HCT116 (cell line): ENCODE measurements at regions not wholly inside any gene's neighbourhood (a gene's known extent, or its start where the extent isn't known, plus 50 kb on each side); places are given as distances from the start of the nearest gene placed in this dataset.

Experiments used
- POLR2AphosphoS5 ChIP-seq: IDR thresholded peaks from 2 replicates; pipeline ENCODE4 v1.6.1; 2011; ENCODE audit warnings: mild to moderate bottlenecking, low read depth, low read length, moderate library complexity
- TF ChIP-seq, protein P1 (sequence below), 3 experiments: fragments of 200-600 bp in 1 of 3; sonication (generic) in 1 of 3; IDR thresholded peaks in 2 of 3; conservative IDR thresholded peaks in 1 of 3; 2 replicates each; pipeline ENCODE4 v1.5.1; 2012 to 2017; ENCODE audit warnings: low read depth in 2 of 3, low read length in 2 of 3, antibody characterized with exemption in 1 of 3, borderline replicate concordance in 1 of 3, control low read depth in 1 of 3, mild to moderate bottlenecking in 1 of 3, mixed read lengths in 1 of 3, mixed run types in 1 of 3, moderate library complexity in 1 of 3; ENCODE audit not compliant: insufficient read depth in 1 of 3

DNA sequence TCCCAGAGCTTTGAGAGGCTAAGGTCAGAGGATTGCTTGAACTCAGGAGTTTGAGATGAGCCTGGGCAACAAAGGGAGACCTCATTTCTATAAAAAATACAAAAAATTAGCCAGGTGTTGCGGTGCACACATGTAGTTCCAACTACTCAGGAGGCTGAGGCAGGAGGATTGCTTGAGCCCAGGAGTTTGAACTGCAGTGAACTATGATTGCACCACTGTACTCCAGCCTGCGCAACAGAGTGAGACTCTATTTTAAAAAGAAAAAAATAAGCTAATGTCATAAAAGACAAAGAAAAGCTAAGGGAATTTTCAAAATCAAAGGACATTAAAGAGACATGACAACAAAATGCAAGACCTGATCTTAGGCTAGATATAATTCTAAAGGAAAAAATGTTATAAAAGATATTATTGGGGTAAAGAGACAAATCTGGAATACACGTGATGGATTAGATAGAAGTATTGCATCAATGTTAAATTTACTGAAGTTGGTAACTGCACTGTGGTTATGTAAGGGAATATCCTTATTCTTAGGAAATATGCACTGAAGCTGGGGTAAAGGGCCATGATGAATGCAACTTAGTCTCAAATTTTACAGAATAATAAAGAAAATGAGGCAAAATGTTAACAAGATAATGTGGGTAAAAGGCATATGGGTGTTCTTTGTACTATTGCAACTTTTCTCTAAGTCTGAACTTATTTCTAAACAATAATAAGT lies 75.2 kb downstream of the SPRY1 start:
- TF ChIP-seq, protein P1, sequence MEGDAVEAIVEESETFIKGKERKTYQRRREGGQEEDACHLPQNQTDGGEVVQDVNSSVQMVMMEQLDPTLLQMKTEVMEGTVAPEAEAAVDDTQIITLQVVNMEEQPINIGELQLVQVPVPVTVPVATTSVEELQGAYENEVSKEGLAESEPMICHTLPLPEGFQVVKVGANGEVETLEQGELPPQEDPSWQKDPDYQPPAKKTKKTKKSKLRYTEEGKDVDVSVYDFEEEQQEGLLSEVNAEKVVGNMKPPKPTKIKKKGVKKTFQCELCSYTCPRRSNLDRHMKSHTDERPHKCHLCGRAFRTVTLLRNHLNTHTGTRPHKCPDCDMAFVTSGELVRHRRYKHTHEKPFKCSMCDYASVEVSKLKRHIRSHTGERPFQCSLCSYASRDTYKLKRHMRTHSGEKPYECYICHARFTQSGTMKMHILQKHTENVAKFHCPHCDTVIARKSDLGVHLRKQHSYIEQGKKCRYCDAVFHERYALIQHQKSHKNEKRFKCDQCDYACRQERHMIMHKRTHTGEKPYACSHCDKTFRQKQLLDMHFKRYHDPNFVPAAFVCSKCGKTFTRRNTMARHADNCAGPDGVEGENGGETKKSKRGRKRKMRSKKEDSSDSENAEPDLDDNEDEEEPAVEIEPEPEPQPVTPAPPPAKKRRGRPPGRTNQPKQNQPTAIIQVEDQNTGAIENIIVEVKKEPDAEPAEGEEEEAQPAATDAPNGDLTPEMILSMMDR (IDR thresholded peaks at IDR 0.05 in 2 of 3, conservative IDR thresholded peaks at IDR 0.05 in 1 of 3; ENCODE audit: borderline replicate concordance in 1 of 3, insufficient read depth in 1 of 3, low read depth in 2 of 3, low read length in 2 of 3) = no peak
- TF ChIP-seq POLR2AphosphoS5 = no peak
